Mesendoderm (in vitro differentiated cells): ENCODE measurements at regions not wholly inside any gene's neighbourhood (a gene's known extent, or its start where the extent isn't known, plus 50 kb on each side); places are given as distances from the start of the nearest gene placed in this dataset.

Source experiments
- DNase-seq: peaks from one replicate; pipeline ENCODE4 v3.0.0; 2013
- H2AK5ac ChIP-seq: 2 replicates; pipeline ENCODE4 v1.6.1; 2013; ENCODE audit warnings: low read length, inconsistent platforms
- H2BK120ac ChIP-seq: 2 replicates; pipeline ENCODE4 v1.6.1; 2013; ENCODE audit warnings: low read depth, mild to moderate bottlenecking, low read length, moderate library complexity, mixed read lengths
- H2BK15ac ChIP-seq: replicated peaks from 2 replicates; pipeline ENCODE4 v1.6.1; 2013; ENCODE audit warnings: low read depth, mild to moderate bottlenecking, moderate library complexity
- H2BK5ac ChIP-seq: 2 replicates; pipeline ENCODE4 v1.6.1; 2013; ENCODE audit warnings: low read length, inconsistent platforms
- H3K18ac ChIP-seq: 2 replicates; pipeline ENCODE4 v1.6.1; 2013; ENCODE audit warnings: mild to moderate bottlenecking, low read length, mixed read lengths
- H3K23ac ChIP-seq: one replicate; pipeline ENCODE4 v1.6.1; 2013; ENCODE audit warnings: low read length
- H3K27ac ChIP-seq: 2 replicates; pipeline ENCODE4 v1.5.1; 2013; ENCODE audit warnings: low read depth, mild to moderate bottlenecking, inconsistent platforms, low read length, moderate library complexity
- H3K27me3 ChIP-seq: 2 replicates; pipeline ENCODE4 v1.6.1; 2013; ENCODE audit warnings: low read length, control low read depth, mild to moderate bottlenecking, inconsistent platforms; ENCODE audit not compliant: insufficient read depth, poor library complexity
- H3K36me3 ChIP-seq: 2 replicates; pipeline ENCODE4 v1.6.1; 2013; ENCODE audit warnings: low read length, inconsistent platforms; ENCODE audit not compliant: control insufficient read depth, insufficient read depth
- H3K4ac ChIP-seq: one replicate; pipeline ENCODE4 v1.6.1; 2013; ENCODE audit warnings: low read depth, mild to moderate bottlenecking, low read length, moderate library complexity
- H3K4me1 ChIP-seq: 2 replicates; pipeline ENCODE4 v1.6.1; 2013; ENCODE audit warnings: low read depth, low read length, inconsistent platforms; ENCODE audit not compliant: control insufficient read depth
- H3K4me2 ChIP-seq: 2 replicates; pipeline ENCODE4 v1.6.1; 2013; ENCODE audit warnings: low read length
- H3K4me3 ChIP-seq: 2 replicates; pipeline ENCODE4 v1.5.1; 2013; ENCODE audit warnings: mild to moderate bottlenecking, low read length
- H3K56ac ChIP-seq: one replicate; pipeline ENCODE4 v1.6.1; 2013; ENCODE audit warnings: low read length
- H3K79me1 ChIP-seq: 2 replicates; pipeline ENCODE4 v1.6.1; 2013; ENCODE audit warnings: low read length, inconsistent platforms
- H3K79me2 ChIP-seq: 2 replicates; pipeline ENCODE4 v1.6.1; 2013; ENCODE audit warnings: mild to moderate bottlenecking, low read length; ENCODE audit not compliant: control insufficient read depth, insufficient read depth
- H3K9ac ChIP-seq: 2 replicates; pipeline ENCODE4 v1.6.1; 2013; ENCODE audit warnings: low read length, inconsistent platforms
- H4K5ac ChIP-seq: one replicate; pipeline ENCODE4 v1.6.1; 2013; ENCODE audit warnings: low read length
- H4K8ac ChIP-seq: one replicate; pipeline ENCODE4 v1.6.1; 2013; ENCODE audit warnings: low read depth, mild to moderate bottlenecking, control low read depth, low read length, moderate library complexity
- WGBS: extraction: QIAGEN DNeasy Blood & Tissue Kit; methylation state at CpG from one replicate; pipeline ENCODE4 v1.1.7; 2013; ENCODE audit warnings: low lambda C conversion rate, missing lambda C conversion rate; ENCODE audit not compliant: insufficient coverage; ENCODE audit errors: extremely low coverage; 5-methylcytosine and 5-hydroxymethylcytosine counted together

DNA sequence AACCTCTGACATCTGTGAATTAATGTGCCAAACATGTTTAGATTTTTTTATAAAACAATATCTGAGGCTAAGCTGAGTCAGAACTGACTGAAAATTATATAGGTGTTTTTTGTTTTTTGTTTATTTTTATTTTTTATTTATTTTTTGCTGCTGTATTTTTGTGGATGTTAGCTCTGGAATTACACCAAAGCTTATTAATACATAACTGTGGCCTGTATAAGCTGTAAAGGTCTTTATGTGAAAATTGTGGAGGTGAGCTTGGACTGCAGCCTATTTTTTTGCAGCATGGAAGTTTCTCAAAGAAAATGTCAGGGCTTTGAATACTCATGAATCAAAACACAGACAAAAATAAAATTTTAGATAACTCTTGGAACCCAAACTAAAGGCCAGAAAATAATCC, 199.8 kb downstream of the CHRM3 start:
- H3K27ac ChIP-seq = no peak overlapping the region
- no peak overlapping the region for H4K5ac ChIP-seq
- H3K56ac ChIP-seq = no peak overlapping the region
- H3K4me1 ChIP-seq = no peaks in the 10 kb centered on the region
- no peak overlapping the region for H2BK5ac ChIP-seq
- H3K4ac ChIP-seq = no peak overlapping the region
- no peak overlapping the region for H3K4me2 ChIP-seq
- no peak overlapping the region for H2BK120ac ChIP-seq
- no peak overlapping the region for H2BK15ac ChIP-seq
- H3K9ac ChIP-seq = no peak overlapping the region
- no peaks in the 10 kb centered on the region for H3K79me2 ChIP-seq
- H3K18ac ChIP-seq = no peak overlapping the region
- no peak overlapping the region for H3K23ac ChIP-seq
- no peak overlapping the region for H3K4me3 ChIP-seq
- DNase-seq = no peak
- H3K27me3 ChIP-seq = no peaks in the 10 kb centered on the region
- no peaks in the 10 kb centered on the region for H3K36me3 ChIP-seq
- H3K79me1 ChIP-seq = no peaks in the 10 kb centered on the region
- H2AK5ac ChIP-seq = no peak overlapping the region
- H4K8ac ChIP-seq = no peak overlapping the region

DNA sequence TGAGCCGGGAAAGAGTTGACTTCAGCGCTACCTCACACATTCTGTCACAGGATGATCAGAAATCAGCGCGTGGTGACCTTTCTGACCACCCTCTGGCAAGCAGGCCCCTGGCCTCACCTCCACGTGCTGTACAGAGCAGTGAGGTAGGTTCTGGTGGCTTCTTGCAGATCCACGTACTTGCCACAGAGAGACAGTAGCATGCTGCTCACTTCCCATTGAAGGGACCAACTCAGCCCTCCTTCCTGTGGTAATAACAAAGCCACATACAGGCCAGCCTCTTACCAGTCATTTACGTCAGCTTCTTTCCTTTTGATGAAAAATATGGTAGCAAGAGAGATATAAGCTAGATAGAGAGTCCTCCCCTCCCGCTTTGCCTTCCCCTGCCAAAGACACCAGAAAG, 200.7 kb downstream of the CHRM3 start:
- Histone ChIP-seq H3K27ac (no peak overlapping the region), H4K8ac (no peak overlapping the region), H3K4ac (no peak overlapping the region), H3K4me3 (no peak overlapping the region), H3K18ac (no peak overlapping the region), H3K4me2 (no peak overlapping the region), H3K4me1 (no peaks in the 10 kb centered on the region), H3K36me3 (no peaks in the 10 kb centered on the region), H3K79me2 (no peaks in the 10 kb centered on the region), H3K9ac (no peak overlapping the region), H3K56ac (no peak overlapping the region), H2BK120ac (no peak overlapping the region), H2BK15ac (no peak overlapping the region), H3K27me3 (no peaks in the 10 kb centered on the region), H4K5ac (no peak overlapping the region), H2BK5ac (no peak overlapping the region), H3K79me1 (no peaks in the 10 kb centered on the region), H3K23ac (no peak overlapping the region), H2AK5ac (no peak overlapping the region)
- no CpG with 5 or more reads among the region's 8 CpGs for WGBS
- peak; percentile 57 for DNase-seq

DNA sequence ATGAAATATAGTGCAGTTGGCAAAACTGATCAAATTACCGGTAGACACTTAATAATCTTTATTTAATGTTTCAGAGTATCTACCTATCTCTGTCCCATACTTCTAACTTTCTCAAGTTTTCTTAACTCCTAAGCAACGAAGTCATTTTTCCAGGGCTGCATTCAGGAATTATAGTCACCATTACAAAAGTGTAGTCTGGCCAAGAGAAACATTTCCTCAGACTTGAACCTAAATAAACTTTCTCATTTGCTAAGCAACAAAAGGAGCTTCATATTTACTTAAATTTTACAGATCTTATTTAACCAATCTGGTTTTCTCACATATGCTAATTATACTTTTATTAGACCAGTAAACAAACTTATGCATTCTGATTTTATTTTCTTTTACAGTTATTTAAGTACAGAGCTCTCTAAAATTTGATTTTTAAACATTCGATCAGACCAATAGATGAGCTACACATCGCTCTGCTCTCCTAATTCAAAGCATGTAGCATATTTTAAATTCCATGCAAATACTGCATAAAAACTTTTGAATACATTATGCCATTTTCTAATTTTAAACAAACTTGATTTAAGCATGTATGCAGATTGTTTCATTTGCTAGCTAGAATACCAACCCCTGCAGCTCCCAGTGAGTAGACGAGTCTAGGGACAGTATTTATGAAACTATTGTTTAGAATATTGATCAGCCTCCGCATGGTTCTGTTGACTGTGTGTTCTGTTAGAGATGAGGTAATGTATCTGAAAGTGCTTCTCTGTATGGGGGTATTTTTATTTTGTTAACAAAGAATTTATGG, 201.4 kb downstream of the CHRM3 start:
- Histone ChIP-seq H3K27me3 (no peaks in the 10 kb centered on the region), H3K4me2 (no peak overlapping the region), H2BK120ac (no peak overlapping the region), H4K8ac (no peak overlapping the region), H2BK15ac (no peak overlapping the region), H3K23ac (no peak overlapping the region), H3K56ac (no peak overlapping the region), H2AK5ac (no peak overlapping the region), H3K4me3 (no peak overlapping the region), H2BK5ac (no peak overlapping the region), H3K79me1 (no peaks in the 10 kb centered on the region), H3K18ac (no peak overlapping the region), H3K79me2 (no peaks in the 10 kb centered on the region), H3K4ac (no peak overlapping the region), H3K27ac (no peak overlapping the region), H3K9ac (no peak overlapping the region), H4K5ac (no peak overlapping the region), H3K36me3 (no peaks in the 10 kb centered on the region), H3K4me1 (no peaks in the 10 kb centered on the region)
- WGBS = no CpG with 5 or more reads among the region's 6 CpGs
- no peak for DNase-seq

DNA sequence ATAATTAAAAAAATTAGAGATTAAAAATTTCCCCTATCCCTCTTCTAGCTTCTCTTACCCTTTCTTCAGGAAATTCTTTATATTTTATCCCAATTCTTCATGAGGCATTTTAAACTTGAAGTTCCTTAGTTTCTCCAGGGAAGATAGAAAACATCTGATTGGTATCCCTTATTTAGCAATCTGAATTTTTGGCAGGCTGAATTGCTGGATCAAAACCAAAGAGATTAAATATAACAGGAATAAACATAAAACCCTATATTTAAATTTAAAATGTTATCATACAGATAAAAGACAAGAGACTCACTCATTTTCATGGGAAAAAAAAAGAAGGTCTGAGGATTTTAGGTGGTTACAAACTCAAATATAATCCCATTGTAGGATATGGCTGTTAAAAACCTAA, 204.2 kb downstream of the CHRM3 start:
- Histone ChIP-seq H3K56ac (no peak overlapping the region), H3K4me1 (no peaks in the 10 kb centered on the region), H3K79me2 (no peaks in the 10 kb centered on the region), H2BK120ac (no peak overlapping the region), H3K4ac (no peak overlapping the region), H4K8ac (no peak overlapping the region), H3K23ac (no peak overlapping the region), H2BK5ac (no peak overlapping the region), H2AK5ac (no peak overlapping the region), H3K27me3 (no peaks in the 10 kb centered on the region), H3K27ac (no peak overlapping the region), H4K5ac (no peak overlapping the region), H3K79me1 (no peaks in the 10 kb centered on the region), H3K18ac (no peak overlapping the region), H3K4me2 (no peak overlapping the region), H3K4me3 (no peak overlapping the region), H2BK15ac (no peak overlapping the region), H3K9ac (no peak overlapping the region), H3K36me3 (no peaks in the 10 kb centered on the region)
- no peak for DNase-seq

DNA sequence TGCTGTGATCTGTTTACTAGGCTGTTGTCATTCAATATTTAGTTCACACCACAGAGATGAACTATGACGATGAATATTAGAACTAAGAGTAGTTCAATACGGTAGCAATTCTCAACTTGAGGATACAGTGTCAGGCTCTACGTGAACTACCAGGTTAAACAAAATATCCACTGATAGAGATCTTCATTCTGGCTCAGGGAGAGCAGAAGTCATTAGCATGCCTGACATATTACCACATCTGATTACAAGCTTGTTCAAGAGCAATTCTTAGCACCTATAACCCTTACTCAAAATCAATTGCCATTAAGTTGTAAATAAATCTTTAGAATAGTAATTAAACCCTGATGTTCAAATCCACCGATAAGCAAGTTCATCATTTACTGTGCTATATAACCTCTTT, 207.2 kb downstream of the CHRM3 start:
- no peak overlapping the region for H2AK5ac ChIP-seq
- H2BK15ac ChIP-seq = no peak overlapping the region
- no peak overlapping the region for H3K18ac ChIP-seq
- WGBS = no CpG with 5 or more reads among the region's 4 CpGs
- no peak overlapping the region for H2BK5ac ChIP-seq
- H3K27ac ChIP-seq = no peak overlapping the region
- H3K4me2 ChIP-seq = no peak overlapping the region
- no peak overlapping the region for H4K8ac ChIP-seq
- H3K23ac ChIP-seq = no peak overlapping the region
- no peaks in the 10 kb centered on the region for H3K4me1 ChIP-seq
- peak; percentile 26 for DNase-seq
- H3K56ac ChIP-seq = no peak overlapping the region
- H3K4ac ChIP-seq = no peak overlapping the region
- H3K4me3 ChIP-seq = no peak overlapping the region
- H3K79me1 ChIP-seq = no peaks in the 10 kb centered on the region
- no peaks in the 10 kb centered on the region for H3K27me3 ChIP-seq
- H3K36me3 ChIP-seq = no peaks in the 10 kb centered on the region
- no peak overlapping the region for H2BK120ac ChIP-seq
- H3K9ac ChIP-seq = no peak overlapping the region
- no peak overlapping the region for H4K5ac ChIP-seq
- H3K79me2 ChIP-seq = no peaks in the 10 kb centered on the region

DNA sequence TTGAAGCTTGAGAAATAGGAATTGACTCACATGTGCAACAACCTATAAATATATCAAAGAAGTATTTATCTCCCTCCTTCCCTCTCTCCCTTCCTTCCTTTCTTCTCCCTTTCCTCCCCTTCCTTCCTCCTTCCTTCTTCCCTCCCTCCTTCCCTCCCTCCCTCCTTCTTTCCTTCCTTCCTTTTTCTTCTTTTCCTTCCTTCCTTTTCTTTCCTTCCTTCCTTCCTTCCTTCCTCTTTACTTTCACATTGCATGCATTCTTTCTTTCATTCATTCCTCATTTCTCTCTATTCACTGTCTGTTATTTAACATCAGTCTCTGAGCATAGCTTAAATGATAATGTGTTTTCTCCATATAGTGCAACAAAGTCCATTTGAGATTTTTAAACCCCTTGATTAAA, 214.2 kb downstream of the CHRM3 start:
- H3K23ac ChIP-seq = no peak overlapping the region
- no peaks in the 10 kb centered on the region for H3K36me3 ChIP-seq
- H3K27me3 ChIP-seq = no peaks in the 10 kb centered on the region
- H2BK5ac ChIP-seq = no peak overlapping the region
- H3K9ac ChIP-seq = no peak overlapping the region
- DNase-seq = no peak
- H2BK120ac ChIP-seq = no peak overlapping the region
- H3K18ac ChIP-seq = no peak overlapping the region
- no peak overlapping the region for H3K27ac ChIP-seq
- no peaks in the 10 kb centered on the region for H3K79me1 ChIP-seq
- no peaks in the 10 kb centered on the region for H3K4me1 ChIP-seq
- no peak overlapping the region for H3K56ac ChIP-seq
- H3K79me2 ChIP-seq = no peaks in the 10 kb centered on the region
- H4K5ac ChIP-seq = no peak overlapping the region
- H4K8ac ChIP-seq = no peak overlapping the region
- H2AK5ac ChIP-seq = no peak overlapping the region
- no peak overlapping the region for H2BK15ac ChIP-seq
- no peak overlapping the region for H3K4me2 ChIP-seq
- no peak overlapping the region for H3K4ac ChIP-seq
- no peak overlapping the region for H3K4me3 ChIP-seq
